ENCODE measurements at regions not wholly inside any gene's neighbourhood (a gene's known extent, or its start where the extent isn't known, plus 50 kb on each side); places are given as distances from the start of the nearest gene placed in this dataset.

DNA sequence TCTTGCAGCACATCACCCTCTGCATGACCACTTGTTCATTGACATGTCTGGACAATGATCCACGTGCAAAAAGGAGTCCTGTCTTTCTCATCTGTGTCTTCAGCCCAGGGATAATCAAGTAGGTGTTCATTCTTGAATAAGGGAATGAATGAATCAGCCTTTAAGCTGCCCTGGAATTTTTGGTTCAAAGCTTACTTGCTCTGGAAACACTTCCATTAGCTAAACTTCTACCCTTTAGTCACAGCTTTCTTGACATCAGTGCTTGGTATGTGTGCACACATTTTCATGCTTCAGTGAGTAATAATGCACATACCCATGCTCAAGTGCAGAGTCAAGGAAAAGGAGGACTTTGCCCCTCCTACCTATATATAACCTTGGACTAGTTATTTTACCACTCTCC, 103.0 kb upstream of the CDH13 start:
- no peaks in the 10 kb centered on the region for H4K20me1 ChIP-seq (replicated peaks; ENCODE audit: control insufficient read depth, insufficient read depth, low read length)
- DNase-seq (ENCODE audit: extremely low read depth in 1 of 4, low spot score in 3 of 4) (no peak), ATAC-seq (no peak), FAIRE-seq (no peak)
- no peaks in the 10 kb centered on the region for H3K4me1 ChIP-seq (replicated peaks in 1 of 2; ENCODE audit: control insufficient read depth in 2 of 2, insufficient read depth in 2 of 2, low read length in 2 of 2)
- H3K27me3 ChIP-seq (ENCODE audit: control insufficient read depth in 2 of 2, insufficient read depth in 2 of 2, low read length in 2 of 2): no peaks in the 10 kb centered on the region
- H3K27ac ChIP-seq (ENCODE audit: extremely low read depth, low read depth, low read length): no peak overlapping the region
- no peak overlapping the region for H3K9ac ChIP-seq (ENCODE audit: insufficient read depth in 1 of 2, low read depth in 2 of 2, low read length in 2 of 2)
- H3K4me3 ChIP-seq: no peak overlapping the region
- intact Hi-C loops (cut with micrococcal nuclease): no loop called here
- H3K9me1 ChIP-seq (ENCODE audit: control insufficient read depth, insufficient read depth, low read length): no peaks in the 10 kb centered on the region
- in situ Hi-C loops (cut with MboI): no loop called here
- no peak overlapping the region for H3K4me2 ChIP-seq (ENCODE audit: insufficient read depth, low read length)
- no peak for TF ChIP-seq KAT7 (CRISPR knock-in tag; IDR thresholded peaks at IDR 0.05; ENCODE audit: borderline replicate concordance)
- TF ChIP-seq PHF21A (IDR thresholded peaks at IDR 0.05; ENCODE audit: borderline replicate concordance, low read depth): no peak
- TF ChIP-seq HIVEP1 (CRISPR knock-in tag; IDR thresholded peaks at IDR 0.05): no peak
- TF ChIP-seq FOXM1 (IDR thresholded peaks at IDR 0.05; ENCODE audit: low read depth): no peak
- no peak for TF ChIP-seq FOXM1 (CRISPR knock-in tag; IDR thresholded peaks at IDR 0.05; ENCODE audit: low read depth)
- TF ChIP-seq RBM15 (IDR thresholded peaks at IDR 0.05; ENCODE audit: insufficient read depth, low read length): no peak
- TF ChIP-seq CBFB (CRISPR knock-in tag; IDR thresholded peaks at IDR 0.05): no peak
- TF ChIP-seq, protein P1, sequence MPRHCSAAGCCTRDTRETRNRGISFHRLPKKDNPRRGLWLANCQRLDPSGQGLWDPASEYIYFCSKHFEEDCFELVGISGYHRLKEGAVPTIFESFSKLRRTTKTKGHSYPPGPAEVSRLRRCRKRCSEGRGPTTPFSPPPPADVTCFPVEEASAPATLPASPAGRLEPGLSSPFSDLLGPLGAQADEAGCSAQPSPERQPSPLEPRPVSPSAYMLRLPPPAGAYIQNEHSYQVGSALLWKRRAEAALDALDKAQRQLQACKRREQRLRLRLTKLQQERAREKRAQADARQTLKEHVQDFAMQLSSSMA (CRISPR knock-in tag; IDR thresholded peaks at IDR 0.05): no peak
- TF ChIP-seq KLF6 (CRISPR knock-in tag; IDR thresholded peaks at IDR 0.05; ENCODE audit: borderline replicate concordance): no peak
- no peak for TF ChIP-seq ZNF589 (CRISPR knock-in tag; IDR thresholded peaks at IDR 0.05; ENCODE audit: low read depth)
- no peak for TF ChIP-seq ARHGAP35 (IDR thresholded peaks at IDR 0.05; ENCODE audit: partially characterized antibody)
- TF ChIP-seq MECOM (CRISPR knock-in tag; IDR thresholded peaks at IDR 0.05): no peak
- no peak for TF ChIP-seq RUNX1 (IDR thresholded peaks at IDR 0.05; ENCODE audit: low read depth)
- no peak for TF ChIP-seq TRIM28 (IDR thresholded peaks at IDR 0.05)
- TF ChIP-seq IFI16 (CRISPR knock-in tag; IDR thresholded peaks at IDR 0.05): no peak
- no peak for TF ChIP-seq HNRNPK (IDR thresholded peaks at IDR 0.05; ENCODE audit: low read depth, low read length, poor library complexity, severe bottlenecking)
- 0% methylated on average over 1 of the region's 1 CpG for WGBS (ENCODE audit: insufficient coverage, low coverage, missing lambda C conversion rate)
- BruUV-seq (replicated peaks): no TSS peak
- H2AFZ ChIP-seq (ENCODE audit: low read depth, low read length): no peak overlapping the region
- CTCF ChIA-PET (ENCODE audit: low intra/inter-chr PET ratio): no interaction called here
- POLR2A ChIA-PET: no interaction called here
- H3K9me3 ChIP-seq (replicated peaks; ENCODE audit: control insufficient read depth, insufficient read depth, low read depth, low read length): no peaks in the 10 kb centered on the region
- H3K79me2 ChIP-seq (ENCODE audit: control insufficient read depth, insufficient read depth, low read length): no peaks in the 10 kb centered on the region
- no peaks in the 10 kb centered on the region for H3K36me3 ChIP-seq (ENCODE audit: control insufficient read depth, insufficient read depth, low read length)

Measured in K562 (cell line).